GM12878 (cell line): ENCODE measurements at regions not wholly inside any gene's neighbourhood (a gene's known extent, or its start where the extent isn't known, plus 50 kb on each side); places are given as distances from the start of the nearest gene placed in this dataset.

Source experiments
- ATAC-seq: fragments of 200-7000 bp; cut with Tn5 transposase; 3 replicates; pipeline ENCODE4 v1.9.1; 2020; ENCODE audit warnings: mild to moderate bottlenecking, moderate library complexity
- BruUV-seq: library from RNA; stranded (reverse); fragments of 400-500 nt; replicated peaks from 2 replicates; lab custom pipeline; 2021; lab: Mats Ljungman, UMichigan
- CTCF ChIA-PET: fragments of 300-600 bp; sonication (Branson Sonifier 250); formaldehyde crosslinking; extraction: SDS; loops from one replicate; lab custom pipeline; 2021; ENCODE audit warnings: inconsistent platforms; lab: Yijun Ruan, JAX
- POLR2A ChIA-PET: fragments of 350-600 bp; formaldehyde crosslinking; extraction: SDS; loops from one replicate; lab custom pipeline; 2021; ENCODE audit warnings: inconsistent platforms; lab: Charles Lee
- RAD21 ChIA-PET: fragments of 300-600 bp; sonication (Branson Sonifier 250); formaldehyde crosslinking; loops from one replicate; lab custom pipeline; 2023; ENCODE audit warnings: antibody characterized with exemption; ENCODE audit not compliant: unreplicated experiment; lab: Charles Lee
- SMC1A ChIA-PET: fragments of 300-600 bp; sonication (Branson Sonifier 250); formaldehyde crosslinking; loops from one replicate; lab custom pipeline; 2023; ENCODE audit not compliant: unreplicated experiment, uncharacterized antibody; lab: Charles Lee
- DNase-seq: peaks from one replicate; pipeline ENCODE4 v3.0.0-alpha.2; 2011; ENCODE audit warnings: low read depth, low spot score
- FAIRE-seq: peaks from 3 replicates; lab custom pipeline; 2011; peaks lifted over from hg19 to GRCh38; lab: Jason Lieb, UNC
- H2AFZ ChIP-seq: 2 replicates; pipeline ENCODE4 v1.6.0; 2011; ENCODE audit warnings: low read depth, low read length, control low read depth; ENCODE audit not compliant: control insufficient read depth
- H3K27ac ChIP-seq: 2 replicates; pipeline ENCODE4 v1.5.1; 2011; ENCODE audit warnings: control low read depth; ENCODE audit not compliant: control insufficient read depth, insufficient read depth
- H3K27me3 ChIP-seq, 2 experiments: replicated peaks in 1 of 2; 2 replicates each; pipeline versions ENCODE4 v1.6.0 to v1.6.1; 2011; ENCODE audit warnings: low read length in 1 of 2; ENCODE audit not compliant: control insufficient read depth in 2 of 2, insufficient read depth in 2 of 2
- H3K36me3 ChIP-seq, 2 experiments: 2 replicates each; pipeline ENCODE4 v1.5.1; 2011; ENCODE audit warnings: low read length in 1 of 2; ENCODE audit not compliant: control insufficient read depth in 2 of 2, insufficient read depth in 2 of 2
- H3K4me1 ChIP-seq: 2 replicates; pipeline ENCODE4 v1.6.1; 2011; ENCODE audit warnings: mild to moderate bottlenecking, low read length, moderate library complexity, mixed read lengths; ENCODE audit not compliant: control insufficient read depth, insufficient read depth
- H3K4me2 ChIP-seq: 2 replicates; pipeline ENCODE4 v1.6.0; 2011; ENCODE audit warnings: control low read depth; ENCODE audit not compliant: control insufficient read depth, insufficient read depth
- H3K4me3 ChIP-seq: fragments of 200-600 bp; sonication (generic); 2 replicates; pipeline ENCODE4 v1.5.1; 2016
- H3K79me2 ChIP-seq: 2 replicates; pipeline ENCODE4 v1.6.0; 2011; ENCODE audit warnings: low read length; ENCODE audit not compliant: control insufficient read depth, insufficient read depth
- H3K9ac ChIP-seq: 2 replicates; pipeline ENCODE4 v1.8.0; 2011; ENCODE audit warnings: low read length, control low read depth, mixed read lengths; ENCODE audit not compliant: control insufficient read depth, insufficient read depth
- H3K9me3 ChIP-seq: replicated peaks from 3 replicates; pipeline ENCODE4 v1.5.1; 2011; ENCODE audit warnings: mild to moderate bottlenecking, low read length; ENCODE audit not compliant: control insufficient read depth, insufficient read depth
- H4K20me1 ChIP-seq: 2 replicates; pipeline ENCODE4 v1.6.0; 2011; ENCODE audit not compliant: control insufficient read depth, insufficient read depth
- CHD2 ChIP-seq: IDR thresholded peaks from 2 replicates; pipeline ENCODE4 v1.6.1; 2011; ENCODE audit warnings: low read depth, low read length, improper control_type of control experiment, borderline replicate concordance
- MTA3 ChIP-seq: IDR thresholded peaks from 2 replicates; pipeline ENCODE4 v1.6.1; 2012; ENCODE audit warnings: low read length, inconsistent platforms, borderline replicate concordance
- NFYB ChIP-seq: IDR thresholded peaks from 2 replicates; pipeline ENCODE4 v1.6.1; 2011; ENCODE audit warnings: low read depth, mild to moderate bottlenecking, low read length, improper control_type of control experiment, moderate library complexity; ENCODE audit not compliant: insufficient read depth
- TARDBP ChIP-seq: IDR thresholded peaks from 2 replicates; pipeline ENCODE4 v1.6.1; 2016; ENCODE audit warnings: borderline replicate concordance
- TBL1XR1 ChIP-seq: IDR thresholded peaks from 2 replicates; pipeline ENCODE4 v1.6.1; 2012; ENCODE audit warnings: low read depth, low read length, improper control_type of control experiment
- ZBED1 ChIP-seq: IDR thresholded peaks from 2 replicates; pipeline ENCODE4 v1.6.1; 2016; ENCODE audit warnings: borderline replicate concordance
- ZZZ3 ChIP-seq: IDR thresholded peaks from 2 replicates; pipeline ENCODE4 v1.6.1; 2011; ENCODE audit warnings: low read depth; ENCODE audit not compliant: control insufficient read depth, insufficient read length
- WGBS: methylation state at CpG from one replicate; pipeline ENCODE4 v1.1.6; 2016; ENCODE audit warnings: low lambda C conversion rate; ENCODE audit not compliant: insufficient replicate concordance, insufficient coverage; ENCODE audit errors: missing lambda C conversion rate; 5-methylcytosine and 5-hydroxymethylcytosine counted together
- in situ Hi-C: fragments of 300-500 bp; cut with MboI; formaldehyde crosslinking; loops from 9 replicates; pipeline ENCODE4 v1.14.3; 2018; ENCODE audit warnings: mixed read lengths
- intact Hi-C: fragments of 100-400 bp; cut with micrococcal nuclease; formaldehyde crosslinking; loops from one replicate; pipeline ENCODE4 v1.14.2; 2022; ENCODE audit not compliant: unreplicated experiment

- in situ Hi-C loops (no loop called here), intact Hi-C loops (no loop called here)
- Histone ChIP-seq H3K9ac (no peak overlapping the region), H3K27ac (no peak overlapping the region), H3K27me3 (peaks cover under 1 to 3% of the 10 kb centered on the region in 2 experiments; a peak in 3 of 4 replicates), H2AFZ (no peak overlapping the region), H3K4me2 (no peak overlapping the region), H3K4me1 (no peaks in the 10 kb centered on the region), H4K20me1 (no peaks in the 10 kb centered on the region; the same call in 1 of the 2 replicates), H3K79me2 (no peaks in the 10 kb centered on the region), H3K36me3 (no peaks in the 10 kb centered on the region), H3K4me3 (no peak overlapping the region), H3K9me3 (no peaks in the 10 kb centered on the region)
- ChIA-PET CTCF (no interaction called here), SMC1A (no interaction called here), RAD21 (no interaction called here), POLR2A (no interaction called here)
- BruUV-seq = no TSS peak
- no peak for ATAC-seq
- no peak for FAIRE-seq
- DNase-seq = no peak
- TF ChIP-seq ZBED1 (no peak), CHD2 (no peak), ZZZ3 (no peak), TARDBP (no peak), MTA3 (no peak)
- 36% methylated on average over 14 of the region's 14 CpGs for WGBS
Measured at GRCh38 chr9:129555512-129556215, 65.2 kb downstream of the C9orf50 start.

- 9% methylated on average over 5 of the region's 5 CpGs for WGBS
- SMC1A ChIA-PET = no interaction called here
- TF ChIP-seq TBL1XR1 (no peak), NFYB (0 out of 2 replicates have a peak, but pooled peaks have one; percentile 26)
- TF ChIP-seq, all 136 proteins: peak for 1
- ChIA-PET POLR2A (no interaction called here), CTCF (no interaction called here), RAD21 (no interaction called here)
- no peaks in the 10 kb centered on the region for H3K4me1 ChIP-seq
- no peak overlapping the region for H3K4me3 ChIP-seq
- no peaks in the 10 kb centered on the region for H3K9me3 ChIP-seq
- no peak overlapping the region for H2AFZ ChIP-seq
- no peaks in the 10 kb centered on the region for H3K79me2 ChIP-seq
- DNase-seq (no peak), ATAC-seq (no peak), FAIRE-seq (no peak)
- H3K9ac ChIP-seq = no peak overlapping the region
- H3K4me2 ChIP-seq = no peak overlapping the region
- H3K36me3 ChIP-seq = no peaks in the 10 kb centered on the region
- intact Hi-C loops (no loop called here), in situ Hi-C loops (no loop called here)
- H3K27me3 ChIP-seq = peaks cover 5% of the 10 kb centered on the region in 2 experiments; a peak in 3 of 4 replicates
- no peak overlapping the region for H3K27ac ChIP-seq
- H4K20me1 ChIP-seq = no peaks in the 10 kb centered on the region; the same call in 1 of the 2 replicates
- BruUV-seq = no TSS peak
Measured at GRCh38 chr9:129554649-129555048, 66.3 kb downstream of the C9orf50 start.
